Astrocyte (in vitro differentiated cells and primary cell): ENCODE measurements at regions not wholly inside any gene's neighbourhood (a gene's known extent, or its start where the extent isn't known, plus 50 kb on each side); places are given as distances from the start of the nearest gene placed in this dataset.
A peak's percentile ranks its signal among the peaks of the same experiment; 100 is the strongest.

Experiments
- DNase-seq: peaks from one replicate; pipeline ENCODE4 v3.0.0-alpha.2; 2010; ENCODE audit warnings: low read depth
- FAIRE-seq: peaks from 2 replicates; lab custom pipeline; 2011; peaks lifted over from hg19 to GRCh38; lab: Jason Lieb, UNC
- H2AFZ ChIP-seq: 2 replicates; pipeline ENCODE4 v1.6.0; 2012; ENCODE audit warnings: low read depth, low read length, inconsistent platforms
- H3K27ac ChIP-seq: 2 replicates; pipeline ENCODE4 v1.5.1; 2011; ENCODE audit warnings: low read depth, low read length, inconsistent platforms
- H3K27me3 ChIP-seq: 2 replicates; pipeline ENCODE4 v1.6.0; 2011; ENCODE audit warnings: low read length, inconsistent platforms; ENCODE audit not compliant: insufficient read depth
- H3K36me3 ChIP-seq: 2 replicates; pipeline ENCODE4 v1.5.1; 2011; ENCODE audit warnings: low read length, inconsistent platforms; ENCODE audit not compliant: insufficient read depth
- H3K4me1 ChIP-seq: 2 replicates; pipeline ENCODE4 v1.5.1; 2011; ENCODE audit warnings: low read length, inconsistent platforms; ENCODE audit not compliant: insufficient read depth
- H3K4me2 ChIP-seq: 2 replicates; pipeline ENCODE4 v1.6.0; 2012; ENCODE audit warnings: low read length, inconsistent platforms
- H3K4me3 ChIP-seq: 2 replicates; pipeline ENCODE4 v1.5.1; 2011; ENCODE audit warnings: low read depth, mild to moderate bottlenecking, low read length, inconsistent platforms; ENCODE audit not compliant: insufficient read depth
- H3K79me2 ChIP-seq: 2 replicates; pipeline ENCODE4 v1.6.0; 2012; ENCODE audit warnings: mild to moderate bottlenecking, low read length, inconsistent platforms; ENCODE audit not compliant: insufficient read depth
- H3K9ac ChIP-seq: 2 replicates; pipeline ENCODE4 v1.6.0; 2012; ENCODE audit warnings: mild to moderate bottlenecking, low read length, inconsistent platforms
- H3K9me3 ChIP-seq: 2 replicates; pipeline ENCODE4 v1.5.1; 2012; ENCODE audit warnings: low read depth, mild to moderate bottlenecking, low read length, inconsistent platforms; ENCODE audit not compliant: insufficient read depth
- H4K20me1 ChIP-seq: 2 replicates; pipeline ENCODE4 v1.6.0; 2012; ENCODE audit warnings: low read length, inconsistent platforms; ENCODE audit not compliant: insufficient read depth
- H3K27ac Mint-ChIP-seq: one replicate; pipeline ENCODE4 v1.8.0; 2021; ENCODE audit warnings: mild to moderate bottlenecking, mixed read lengths; ENCODE audit not compliant: unreplicated experiment
- H3K27me3 Mint-ChIP-seq: one replicate; pipeline ENCODE4 v1.8.0; 2021; ENCODE audit warnings: low read depth, mixed read lengths; ENCODE audit not compliant: unreplicated experiment
- H3K36me3 Mint-ChIP-seq: one replicate; pipeline ENCODE4 v1.8.0; 2021; ENCODE audit warnings: low read depth, mixed read lengths; ENCODE audit not compliant: unreplicated experiment
- H3K4me1 Mint-ChIP-seq: one replicate; pipeline ENCODE4 v1.8.0; 2021; ENCODE audit warnings: low read depth, mixed read lengths; ENCODE audit not compliant: unreplicated experiment
- H3K4me3 Mint-ChIP-seq: one replicate; pipeline ENCODE4 v1.8.0; 2021; ENCODE audit warnings: mild to moderate bottlenecking, moderate library complexity, mixed read lengths; ENCODE audit not compliant: unreplicated experiment
- H3K9me3 Mint-ChIP-seq: one replicate; pipeline ENCODE4 v1.8.0; 2021; ENCODE audit warnings: mild to moderate bottlenecking, mixed read lengths; ENCODE audit not compliant: unreplicated experiment
- CTCF ChIP-seq: IDR thresholded peaks from 2 replicates; pipeline ENCODE4 v1.5.1; 2011; ENCODE audit warnings: low read depth, mild to moderate bottlenecking, inconsistent platforms, low read length, moderate library complexity; ENCODE audit not compliant: insufficient read depth
- EZH2 ChIP-seq: IDR thresholded peaks from 2 replicates; pipeline ENCODE4 v1.6.1; 2012; ENCODE audit warnings: mild to moderate bottlenecking, low read length, inconsistent platforms; ENCODE audit not compliant: insufficient read depth

- Histone ChIP-seq H3K4me3 (no peak overlapping the region), H3K9ac (peak overlapping the region; percentile 76), H3K9me3 (peaks cover under 1% of the 10 kb centered on the region), H3K4me1 (peaks cover 30% of the 10 kb centered on the region), H3K27ac (peak overlapping the region; percentile 90), H3K79me2 (no peaks in the 10 kb centered on the region), H3K27me3 (peaks cover 8% of the 10 kb centered on the region), H3K4me2 (peak overlapping the region; percentile 69), H3K36me3 (no peaks in the 10 kb centered on the region), H2AFZ (peak overlapping the region; percentile 34), H4K20me1 (no peaks in the 10 kb centered on the region)
- H3K4me1 Mint-ChIP-seq, result peaks cover 26% of the 10 kb centered on the region
- H3K9me3 Mint-ChIP-seq, result peaks cover 6% of the 10 kb centered on the region
- peaks cover 6% of the 10 kb centered on the region for H3K36me3 Mint-ChIP-seq
- peak; percentile 99 for DNase-seq
- peaks cover 57% of the 10 kb centered on the region for H3K27me3 Mint-ChIP-seq
- H3K4me3 Mint-ChIP-seq, result peak overlapping the region; percentile 34
- no peak for TF ChIP-seq EZH2
- TF ChIP-seq CTCF, result no peak
- H3K27ac Mint-ChIP-seq, result peak overlapping the region; percentile 85
- no peak for FAIRE-seq
These were observed 98.9 kb upstream of the TLE3 start for GRCh38 chr15:70196372-70197316.

DNA sequence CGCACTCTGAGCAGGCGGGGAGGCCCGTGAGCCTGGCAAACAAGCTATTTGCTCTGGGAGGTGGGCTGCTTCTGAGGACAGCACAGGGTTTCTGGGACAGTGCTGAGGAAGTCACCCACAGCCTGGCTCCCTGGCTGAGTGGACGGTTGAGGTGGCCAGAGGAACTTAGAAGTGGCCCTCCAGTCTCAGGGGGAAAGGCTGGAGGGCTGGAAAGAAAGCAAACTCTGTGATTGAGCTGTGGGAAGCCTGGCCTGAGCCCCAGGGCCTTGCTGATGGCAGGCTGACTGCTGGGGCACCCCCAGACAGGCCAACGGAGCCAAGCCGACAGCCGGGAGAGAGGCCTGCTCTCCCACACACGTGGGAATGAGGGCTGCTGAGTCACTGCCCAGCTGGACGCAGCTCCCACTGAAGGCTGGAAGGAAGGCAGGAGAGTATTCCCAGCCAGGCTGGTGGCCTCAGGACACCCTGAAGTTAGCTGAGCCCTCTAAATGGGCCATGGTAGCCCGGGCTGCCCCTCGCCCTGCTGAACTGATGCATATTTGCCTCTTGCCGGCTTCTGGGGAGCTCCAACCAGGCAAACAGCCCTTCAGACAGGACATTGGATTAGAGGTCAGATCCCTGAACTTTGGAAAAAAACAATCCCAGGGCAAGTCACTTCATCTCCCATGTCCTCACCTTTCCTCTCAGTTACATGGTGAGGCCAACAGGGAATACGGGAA, 98.0 kb upstream of the TLE3 start:
- H3K9me3 ChIP-seq, result peaks cover 3% of the 10 kb centered on the region
- H3K9ac ChIP-seq, result peak overlapping the region; percentile 76
- Mint-ChIP-seq H3K27me3 (peaks cover 55% of the 10 kb centered on the region), H3K4me1 (peaks cover 26% of the 10 kb centered on the region), H3K4me3 (peak overlapping the region; percentile 40), H3K27ac (peak overlapping the region; percentile 91), H3K36me3 (peaks cover 6% of the 10 kb centered on the region), H3K9me3 (peaks cover 11% of the 10 kb centered on the region)
- peak overlapping the region; percentile 76 for H2AFZ ChIP-seq
- peaks cover 30% of the 10 kb centered on the region for H3K4me1 ChIP-seq
- peak; percentile 69 for FAIRE-seq
- no peaks in the 10 kb centered on the region for H4K20me1 ChIP-seq
- H3K27me3 ChIP-seq, result peaks cover 8% of the 10 kb centered on the region
- H3K36me3 ChIP-seq, result no peaks in the 10 kb centered on the region
- peak; percentile 95 for DNase-seq
- no peak for TF ChIP-seq CTCF
- no peak for TF ChIP-seq EZH2
- no peaks in the 10 kb centered on the region for H3K79me2 ChIP-seq
- peak overlapping the region; percentile 90 for H3K27ac ChIP-seq
- no peak overlapping the region for H3K4me3 ChIP-seq
- peak overlapping the region; percentile 69 for H3K4me2 ChIP-seq
